GDM1 (cell line): ENCODE measurements at regions not wholly inside any gene's neighbourhood (a gene's known extent, or its start where the extent isn't known, plus 50 kb on each side); places are given as distances from the start of the nearest gene placed in this dataset.
"Not testable (repeated sequence)": the region's sequence is repeated elsewhere in the genome, so short reads cannot be mapped to it uniquely, and the experiment has no call there.

ENCODE experiments used
- DNase-seq: peaks from one replicate; lab custom pipeline; 2025; lab: John Stamatoyannopoulos, UW

DNA sequence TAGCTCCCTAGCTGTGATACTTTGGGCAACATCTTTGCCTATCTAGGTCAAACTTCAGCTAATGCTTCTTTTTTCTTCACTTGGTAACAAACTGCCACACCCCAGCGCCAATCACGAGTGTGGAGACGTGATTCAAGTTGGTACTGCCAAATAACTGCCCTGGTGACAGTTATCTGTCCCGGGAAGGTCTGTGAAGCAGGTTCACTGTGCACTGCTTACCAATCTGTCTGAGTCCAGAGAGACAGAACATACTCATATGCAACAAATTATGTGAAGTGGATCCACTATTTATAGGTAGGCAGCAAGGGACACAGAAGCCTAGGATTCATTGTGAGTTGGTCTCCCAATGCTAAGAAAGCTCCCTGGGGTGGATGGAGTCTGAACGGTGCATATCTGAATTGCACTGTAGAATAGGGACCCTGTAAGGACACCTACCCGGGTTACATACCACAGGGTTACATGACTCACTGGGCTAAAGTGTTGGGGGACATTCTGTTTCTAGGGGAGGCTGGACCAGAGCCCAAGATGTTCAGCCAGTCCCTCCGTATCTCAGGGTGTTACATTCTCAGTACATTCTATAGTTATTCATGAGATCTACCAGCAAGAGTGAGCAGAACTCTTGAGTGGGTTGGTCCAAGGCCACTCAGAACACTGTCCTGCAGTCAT, 95.4 kb upstream of the STC2 start:
- no peak for DNase-seq

- DNase-seq = no peak
Measured at GRCh38 chr5:173420108-173420507, 91.9 kb upstream of the STC2 start.

- DNase-seq = no peak
Measured at GRCh38 chr5:173413471-173413982, 85.3 kb upstream of the STC2 start.

DNA sequence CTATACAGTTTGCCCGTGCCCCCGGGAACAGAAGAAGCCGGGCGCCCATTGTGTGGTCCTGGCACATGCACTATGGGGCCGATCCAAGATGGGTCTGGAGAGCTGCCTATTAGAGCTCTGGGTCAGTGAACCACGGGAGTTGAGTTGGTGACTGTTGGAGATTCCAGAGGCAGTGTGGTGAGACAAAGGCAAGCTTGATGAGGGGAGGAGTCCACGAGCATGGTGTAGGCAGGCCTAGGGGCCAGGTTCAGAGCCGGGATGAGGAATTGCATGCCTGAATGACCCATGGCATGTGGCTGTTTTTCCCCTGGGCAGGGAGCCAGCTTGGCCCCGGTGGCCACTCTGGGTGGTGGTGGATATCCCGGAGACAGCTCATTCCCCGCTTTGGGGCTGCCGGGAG, 84.4 kb upstream of the STC2 start:
- no peak for DNase-seq

- no peak for DNase-seq
Measured at GRCh38 chr5:173411791-173412555, 83.8 kb upstream of the STC2 start.

DNA sequence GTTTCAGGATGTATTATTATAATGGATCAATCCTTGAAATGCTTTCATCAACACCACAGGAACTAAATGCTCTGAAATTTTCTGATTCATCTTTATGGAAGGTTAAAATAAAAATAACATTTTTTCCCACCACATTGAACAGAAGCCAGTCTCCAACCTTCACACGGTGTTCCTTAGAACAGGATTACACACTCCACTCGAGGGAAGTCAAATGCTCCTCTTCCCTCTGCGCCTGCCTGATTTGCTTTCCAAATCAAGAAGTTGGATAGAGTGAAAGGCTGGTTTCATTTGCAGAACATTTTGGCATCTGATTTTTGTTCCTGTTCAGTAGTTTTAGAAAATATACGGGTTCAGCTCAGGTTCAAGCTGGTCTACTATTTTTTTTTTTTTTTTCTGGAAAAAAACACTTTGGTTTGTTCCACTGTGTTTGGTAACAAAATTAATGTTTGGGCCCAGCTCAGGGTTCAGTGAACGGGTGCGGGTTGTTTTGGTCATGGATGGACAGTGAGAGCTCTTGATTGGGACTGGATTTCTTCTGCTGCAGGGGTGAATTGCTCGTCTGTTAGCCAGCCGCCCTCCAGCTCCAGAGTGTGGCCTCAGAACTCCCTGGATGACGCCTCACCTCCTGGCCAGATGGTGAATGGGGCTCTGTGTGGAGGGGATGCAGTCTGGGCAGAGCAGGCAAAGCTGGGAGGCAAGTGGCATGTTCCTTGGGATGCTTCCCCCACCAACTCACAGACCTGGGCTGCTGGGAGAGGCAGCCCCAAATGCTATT, 82.4 kb upstream of the STC2 start:
- DNase-seq = no peak

- DNase-seq = no peak
Measured at GRCh38 chr5:173408946-173409345, 80.7 kb upstream of the STC2 start.

GRCh38 chr5:173399851-173400250, 71.6 kb upstream of the STC2 start:
- DNase-seq = no peak

- no peak for DNase-seq
Measured at GRCh38 chr5:173397516-173397915, 69.3 kb upstream of the STC2 start.

DNA sequence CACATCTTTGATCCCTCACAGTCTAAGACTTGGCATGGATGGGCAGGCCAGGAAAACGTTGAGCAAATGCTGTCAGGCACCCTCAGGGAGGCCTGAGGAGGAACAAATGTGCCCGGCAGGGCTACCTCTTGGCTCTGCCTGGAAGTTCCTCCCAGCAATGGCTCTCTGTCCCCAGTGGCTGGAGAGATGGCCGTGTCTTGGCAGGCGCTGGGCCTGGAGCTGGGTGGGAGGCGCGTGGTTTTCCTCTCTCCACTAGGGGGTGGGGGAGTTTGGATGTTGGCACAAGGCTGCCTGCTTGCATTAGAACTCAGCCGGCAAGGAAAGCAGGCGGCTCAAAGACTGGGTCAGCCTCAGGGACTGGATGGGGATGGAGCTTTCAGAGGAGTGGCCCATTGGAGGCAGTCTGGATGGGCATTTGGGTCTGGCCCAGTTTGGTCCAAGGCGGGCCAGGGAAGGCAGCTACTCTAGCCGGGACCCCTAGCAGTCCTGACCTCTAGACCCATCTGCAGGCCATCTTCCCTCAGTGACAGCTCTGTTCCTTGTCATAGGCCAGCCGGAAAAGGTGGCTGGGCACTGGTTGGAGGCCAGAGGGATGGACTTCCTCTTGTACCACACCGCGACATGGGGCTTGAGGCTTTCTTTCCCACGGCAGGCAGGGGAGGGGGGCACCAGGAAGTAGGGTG, 68.2 kb upstream of the STC2 start:
- no peak for DNase-seq

DNA sequence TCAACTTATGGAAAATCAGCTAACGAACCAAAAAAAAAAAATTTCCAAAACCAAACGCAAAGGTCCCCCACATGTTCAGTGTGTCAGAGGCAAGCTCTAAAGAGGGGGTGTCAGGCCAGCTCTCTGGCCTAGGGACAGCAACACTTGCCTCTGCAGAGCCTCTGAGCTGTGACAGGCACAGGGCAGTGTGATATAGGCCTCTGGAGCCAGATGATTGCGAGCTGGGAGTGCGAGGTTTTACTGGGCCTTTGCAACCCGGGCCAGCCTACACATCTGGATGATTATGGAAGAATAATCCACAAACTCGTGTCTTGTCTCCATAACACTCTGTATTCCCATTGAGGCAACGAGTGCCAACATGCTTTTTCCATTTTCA, 67.7 kb upstream of the STC2 start:
- no peak for DNase-seq

- DNase-seq = no peak
Measured at GRCh38 chr5:173395257-173395932, 67.2 kb upstream of the STC2 start.

DNA sequence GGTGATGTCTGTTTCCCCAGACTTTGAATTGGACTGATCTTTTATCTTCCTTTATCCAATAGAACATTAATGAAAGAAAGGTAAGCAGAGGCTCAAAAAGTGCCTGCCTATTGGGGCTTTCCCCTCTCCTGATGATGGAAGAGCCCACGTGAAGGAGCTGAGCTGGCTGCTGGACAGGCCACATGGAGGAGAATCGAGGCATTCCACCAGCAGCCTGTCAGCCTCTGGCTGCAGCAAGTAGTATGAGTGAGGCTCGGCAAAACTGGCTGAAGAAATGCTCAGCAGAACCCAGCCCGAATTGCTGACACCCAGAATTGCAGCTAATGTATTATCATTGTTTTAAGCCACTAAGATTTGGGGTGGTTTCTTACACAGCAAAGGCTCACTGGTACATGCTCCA, 66.5 kb upstream of the STC2 start:
- DNase-seq = no peak

GRCh38 chr5:173392172-173392571, 64.0 kb upstream of the STC2 start:
- no peak for DNase-seq

DNA sequence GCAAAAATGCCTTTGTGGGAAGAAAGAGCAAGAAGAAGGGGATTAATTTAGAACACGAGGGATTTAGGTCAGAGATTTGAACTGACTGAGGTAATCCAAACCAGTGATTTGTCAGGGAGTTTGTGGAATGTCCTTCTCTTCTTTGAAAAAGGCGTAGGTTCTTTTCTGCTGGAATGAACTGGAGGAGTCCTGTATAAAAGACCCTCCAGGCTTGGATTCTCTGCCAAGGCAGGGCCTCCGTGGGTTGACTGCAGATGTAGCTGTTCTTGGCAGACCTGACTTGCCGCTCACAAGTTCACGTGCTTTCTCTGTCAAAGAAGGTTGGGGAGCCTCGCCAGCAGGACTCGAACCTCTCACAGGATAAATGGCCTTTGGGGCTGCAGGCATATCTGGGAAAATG, 62.8 kb upstream of the STC2 start:
- DNase-seq = no peak

GRCh38 chr5:173387293-173387692, 59.1 kb upstream of the STC2 start:
- not testable (repeated sequence) for DNase-seq

DNA sequence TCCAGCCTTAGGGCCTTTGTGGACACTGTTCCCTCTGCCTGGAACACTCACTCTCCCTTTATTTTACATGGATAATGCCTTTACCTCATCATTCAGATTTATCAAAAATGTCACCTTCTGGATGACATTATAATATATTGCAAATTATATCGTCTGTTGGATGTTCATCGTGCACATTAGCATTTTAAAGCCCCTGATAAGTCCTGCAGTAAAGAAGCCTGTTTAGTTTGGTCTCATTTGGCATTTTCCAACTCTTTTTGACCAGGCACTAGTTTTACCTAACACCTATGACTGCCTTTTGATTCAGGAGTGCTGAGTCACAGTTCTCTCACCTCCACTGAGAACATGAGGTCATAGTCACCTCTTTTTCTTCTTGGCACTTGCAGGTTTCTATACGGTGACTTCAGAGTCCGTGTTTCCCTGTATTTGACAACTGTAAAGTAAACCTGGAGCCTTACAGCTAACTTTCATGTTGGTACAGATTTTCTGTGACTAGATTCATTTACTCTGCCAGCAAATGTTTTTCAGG, 57.7 kb upstream of the STC2 start:
- no peak for DNase-seq

- no peak for DNase-seq
Measured at GRCh38 chr5:173383711-173384110, 55.5 kb upstream of the STC2 start.

DNA sequence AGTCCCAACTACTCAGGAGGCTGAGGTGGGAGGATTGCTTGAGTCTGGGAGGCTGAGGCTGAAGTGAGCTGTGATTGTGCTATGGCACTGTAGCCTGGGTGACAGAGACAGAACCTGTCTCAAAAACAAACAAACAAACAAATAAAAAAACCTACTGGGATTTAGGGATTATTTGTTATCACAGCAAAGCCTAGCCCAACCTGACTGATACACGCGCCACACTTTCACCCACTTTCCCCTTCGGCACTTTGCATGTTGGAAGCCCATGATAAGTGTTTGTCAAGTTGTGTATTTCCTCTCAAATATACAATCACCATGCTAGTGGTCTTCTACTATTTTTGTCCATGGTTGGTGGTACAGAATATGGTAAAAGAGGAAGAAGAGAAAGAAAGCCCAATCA, 50.5 kb upstream of the STC2 start:
- DNase-seq = no peak
